ENCODE measurements at regions not wholly inside any gene's neighbourhood (a gene's known extent, or its start where the extent isn't known, plus 50 kb on each side); places are given as distances from the start of the nearest gene placed in this dataset.

DNA sequence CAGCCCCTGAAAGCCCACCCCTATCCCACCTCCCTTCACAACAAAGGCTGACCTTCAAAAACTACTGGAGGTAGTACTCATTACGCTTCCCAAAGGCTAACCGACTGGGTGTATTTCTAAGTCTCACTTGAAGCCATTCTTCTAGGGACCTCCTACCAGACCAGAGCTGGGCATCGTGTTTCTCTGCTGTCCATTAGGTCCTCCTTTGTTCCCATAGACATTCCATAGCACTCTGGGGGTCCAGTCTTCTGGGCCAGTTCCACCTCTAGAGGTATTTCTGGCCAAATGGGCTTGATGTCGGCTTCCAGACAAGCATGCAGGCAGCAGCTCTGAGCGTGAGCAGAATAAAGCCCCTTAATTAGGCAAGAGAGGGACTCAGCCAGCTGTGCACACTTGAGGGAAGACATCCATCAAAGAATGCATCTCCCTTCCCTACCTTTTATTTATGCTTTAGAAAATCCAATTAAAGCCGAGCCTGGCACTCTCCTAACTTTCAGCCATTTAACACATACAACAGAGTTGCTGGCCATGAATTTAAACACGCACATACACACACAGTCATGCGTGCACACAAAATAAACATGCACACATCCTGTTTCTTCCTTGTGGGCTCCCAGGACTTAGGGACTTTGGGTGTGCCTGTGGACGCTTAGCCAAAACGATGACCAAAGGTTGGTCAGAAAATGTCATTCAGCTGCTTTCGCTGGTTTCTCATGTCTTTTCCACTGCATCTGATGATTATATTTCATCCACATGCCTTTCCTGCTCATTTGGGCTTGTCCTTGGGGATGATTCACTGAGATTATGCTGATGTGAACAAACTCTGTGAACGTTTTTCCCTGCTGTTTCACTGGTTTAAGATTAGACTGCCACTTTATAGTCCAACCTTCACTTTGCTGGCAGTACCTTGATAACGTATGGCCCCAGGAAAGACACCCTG is 362.0 kb upstream of the NFE2L3 start:
- DNase-seq: no peak

DNA sequence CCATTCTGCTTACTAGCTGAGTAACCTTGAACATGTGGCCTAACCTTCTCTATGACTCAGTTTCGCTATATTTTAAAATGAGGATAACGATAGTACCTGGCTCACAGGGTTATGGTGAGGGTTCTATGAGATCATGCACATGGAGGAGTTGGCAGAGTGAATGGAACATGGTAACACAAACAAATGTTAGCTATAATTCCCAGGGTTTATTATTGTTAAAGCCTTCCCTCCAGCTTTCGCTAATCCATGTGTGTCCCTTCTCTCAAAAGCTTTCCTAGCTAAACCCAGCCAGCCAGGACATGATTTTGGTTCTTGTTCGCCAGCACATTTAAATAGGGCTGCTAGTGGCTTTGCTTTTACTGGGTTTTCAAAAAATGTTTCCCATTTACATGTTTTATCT is 361.0 kb upstream of the NFE2L3 start:
- no peak for DNase-seq

DNA sequence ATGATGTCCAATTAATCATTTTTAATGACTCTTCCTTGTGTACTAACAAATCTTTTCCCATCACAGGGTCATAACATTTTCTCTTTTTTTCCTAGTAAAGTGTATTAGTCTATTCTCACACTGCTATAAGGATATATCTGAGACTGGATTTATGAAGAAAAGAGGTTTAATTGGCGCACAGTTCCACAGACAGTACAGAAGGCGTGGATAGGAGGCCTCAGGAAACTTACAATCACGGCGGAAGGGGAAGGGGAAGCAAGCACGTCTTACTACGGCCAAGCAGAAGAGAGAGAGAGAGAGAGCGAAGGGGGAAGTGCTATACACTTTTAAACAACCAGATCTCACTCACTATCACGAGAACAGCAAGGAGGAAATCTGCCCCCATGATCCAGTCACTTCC is 359.4 kb upstream of the NFE2L3 start:
- no peak for DNase-seq

DNA sequence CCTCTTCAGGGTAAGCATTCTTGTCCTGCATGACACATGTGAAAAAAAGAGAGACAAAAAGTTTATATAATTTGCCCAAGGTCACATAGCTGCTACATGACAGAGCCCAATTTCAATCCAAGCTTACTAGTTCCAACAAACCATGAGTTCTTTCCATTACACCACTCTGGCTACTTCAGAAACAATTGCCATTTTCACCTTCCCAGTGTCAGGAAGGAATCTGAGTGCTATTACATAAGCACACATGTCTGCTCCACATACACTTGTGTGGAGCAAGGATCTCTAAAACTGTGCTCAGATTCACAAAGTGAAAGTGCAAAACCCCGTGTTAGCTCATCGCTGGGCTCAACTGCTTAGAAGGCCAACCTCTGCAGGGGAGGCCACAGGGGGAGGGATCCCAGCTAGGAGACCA is 356.2 kb upstream of the NFE2L3 start:
- DNase-seq: no peak

DNA sequence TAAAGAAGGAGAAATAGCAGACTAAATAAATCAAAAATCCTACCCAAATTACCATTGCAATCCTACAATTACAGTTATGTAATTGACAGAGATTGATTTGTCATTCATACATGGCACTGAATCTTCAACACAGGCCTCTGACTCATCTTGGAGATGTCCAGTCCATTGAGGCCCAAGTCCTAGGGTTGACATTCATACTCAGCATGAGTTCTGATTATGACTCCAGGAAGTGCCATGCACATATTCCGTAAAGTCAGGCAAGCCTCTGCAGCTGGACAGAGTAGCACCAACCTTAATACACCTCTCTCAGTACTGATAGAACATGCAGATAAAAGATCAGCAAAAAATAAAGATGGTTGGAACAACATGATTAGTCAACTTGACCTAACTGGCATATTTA is 353.7 kb upstream of the NFE2L3 start:
- DNase-seq: no peak

DNA sequence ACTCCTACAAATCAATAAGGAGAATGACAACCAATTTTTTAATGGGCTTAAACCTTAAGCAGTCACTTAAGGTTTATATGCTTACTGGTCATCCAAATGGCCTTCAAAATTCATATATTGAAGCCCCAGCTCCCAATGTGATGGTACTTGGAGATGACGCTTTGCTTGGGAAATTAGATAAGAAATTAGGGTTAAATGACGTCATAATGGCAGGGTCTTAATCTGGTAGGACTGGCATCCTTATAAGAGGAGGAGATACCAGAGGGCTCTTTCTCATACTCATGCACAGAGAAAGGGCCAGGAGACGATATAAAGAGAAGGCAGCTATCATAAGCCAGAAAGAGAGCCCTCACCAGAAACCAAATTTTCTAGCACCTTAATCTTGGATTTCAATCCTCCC is 350.8 kb upstream of the NFE2L3 start:
- no peak for DNase-seq

DNA sequence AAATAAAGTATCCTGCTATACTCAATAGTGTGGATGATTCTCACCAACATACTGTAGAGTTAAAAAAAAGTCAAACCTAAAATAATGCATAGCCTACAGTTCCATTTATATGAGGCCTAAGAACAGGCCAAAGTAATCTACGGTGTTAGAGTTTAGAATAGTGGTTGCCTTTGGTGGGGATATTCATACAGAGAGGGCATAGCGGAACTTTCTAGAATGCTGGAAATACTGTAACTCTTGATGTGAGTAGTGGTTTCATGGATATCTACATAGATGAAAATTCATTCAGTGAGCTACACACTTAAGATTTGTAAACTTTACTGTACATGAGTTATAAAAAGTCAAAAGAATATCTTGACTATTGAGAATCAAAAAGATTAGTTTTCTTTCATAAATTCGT is 349.9 kb upstream of the NFE2L3 start:
- DNase-seq: no peak

DNA sequence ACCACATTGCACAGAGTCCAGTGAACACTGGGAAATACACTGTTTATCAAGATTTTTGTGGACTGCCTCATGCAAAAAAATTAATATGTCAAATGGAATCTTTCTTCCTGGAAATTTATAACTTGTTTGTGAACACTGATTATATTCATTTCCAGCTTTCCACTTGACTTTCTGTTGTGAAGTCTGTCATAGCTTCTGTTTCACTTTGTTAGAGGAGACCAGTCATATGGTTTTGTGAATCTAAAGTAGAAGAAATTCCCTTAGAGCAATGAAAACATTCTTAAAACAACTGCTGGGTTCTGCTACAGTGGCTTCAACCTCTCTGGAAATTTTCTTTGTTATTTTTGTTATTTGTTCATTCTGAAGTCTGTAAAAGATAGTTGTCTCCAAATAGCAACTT is 349.5 kb upstream of the NFE2L3 start:
- DNase-seq: no peak

DNA sequence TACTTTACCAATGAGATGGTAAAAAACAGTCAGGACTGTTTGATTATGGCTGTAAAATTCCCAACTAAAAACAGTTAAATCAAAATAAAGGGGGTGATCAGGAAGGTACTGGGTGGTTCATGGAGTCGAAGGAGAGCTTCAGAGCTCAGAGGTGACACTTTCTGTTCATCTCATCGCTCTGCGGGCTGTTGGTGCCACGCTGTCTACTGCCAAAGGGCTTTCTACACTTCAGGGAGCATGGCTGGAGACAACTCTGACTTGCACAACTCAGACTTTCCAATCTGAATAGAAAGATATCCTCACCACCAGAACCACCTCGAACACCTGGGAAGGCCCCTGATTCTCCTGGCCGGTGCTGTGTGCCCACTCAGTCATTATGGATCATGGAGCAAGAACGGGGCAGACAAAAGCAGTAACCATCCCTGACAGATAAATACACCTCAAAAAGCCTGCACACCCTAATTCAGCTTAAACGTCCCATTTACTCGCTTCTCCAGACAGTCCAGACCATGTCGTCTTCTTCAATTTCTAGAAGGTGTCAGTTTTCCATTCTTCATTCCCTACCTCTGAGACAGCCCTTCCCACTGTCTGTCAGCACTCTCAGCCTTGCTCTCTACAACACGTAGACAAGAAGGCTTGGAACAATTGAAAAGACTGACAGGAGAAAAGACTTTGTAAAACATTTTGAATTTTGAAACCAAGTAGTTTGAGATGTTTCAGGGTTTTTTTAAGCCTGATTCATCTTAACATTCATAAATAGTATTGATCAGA is 348.7 kb upstream of the NFE2L3 start:
- DNase-seq: no peak

DNA sequence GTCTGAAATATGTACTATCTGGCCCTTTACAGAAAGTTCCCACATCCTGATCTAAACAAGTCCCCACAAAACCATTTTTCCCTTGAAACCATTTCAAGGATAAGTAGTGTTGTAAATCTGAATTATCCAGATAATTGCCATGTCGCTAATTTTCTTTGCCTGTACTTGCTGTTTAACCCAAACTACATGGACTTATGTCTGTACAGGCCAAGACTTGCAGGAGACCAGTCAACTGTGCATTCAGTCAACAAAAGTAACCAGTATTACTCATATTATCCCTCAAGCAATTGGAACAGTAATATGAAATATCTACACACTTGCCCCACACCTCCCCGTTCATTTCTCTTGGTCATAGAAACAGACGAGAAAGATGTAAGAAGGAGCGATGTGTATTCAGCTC is 347.8 kb upstream of the NFE2L3 start:
- DNase-seq: no peak

DNA sequence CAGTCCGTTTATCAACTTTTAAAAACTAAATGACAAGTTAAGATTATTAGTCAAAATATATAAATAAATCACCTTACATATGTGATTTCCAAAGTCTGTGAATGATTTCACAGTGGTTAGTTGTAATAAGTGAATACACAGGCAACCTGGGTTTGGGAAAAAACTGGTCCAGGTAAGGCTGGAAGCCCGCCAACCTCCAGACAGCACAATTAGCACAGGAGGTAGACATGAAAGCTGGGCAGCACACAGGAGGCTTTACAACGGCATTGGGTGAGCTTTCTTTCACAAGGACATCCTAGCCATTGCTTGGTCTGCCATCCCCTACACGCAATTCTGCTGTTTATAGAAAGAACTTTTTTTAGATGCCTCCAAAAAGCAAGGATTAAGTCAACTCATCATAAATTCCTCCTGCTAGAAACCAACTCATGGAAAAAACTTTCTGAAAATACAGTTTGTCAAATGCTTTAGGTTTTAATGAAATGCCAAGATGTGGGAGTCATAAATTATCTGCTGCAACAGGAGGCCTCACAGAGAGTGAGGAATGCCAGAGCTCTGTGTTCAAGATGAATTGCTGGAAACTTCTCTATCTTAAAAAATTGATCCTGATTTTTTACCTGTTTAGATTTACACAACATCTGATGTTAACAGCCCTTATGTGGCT is 346.8 kb upstream of the NFE2L3 start:
- no peak for DNase-seq

DNA sequence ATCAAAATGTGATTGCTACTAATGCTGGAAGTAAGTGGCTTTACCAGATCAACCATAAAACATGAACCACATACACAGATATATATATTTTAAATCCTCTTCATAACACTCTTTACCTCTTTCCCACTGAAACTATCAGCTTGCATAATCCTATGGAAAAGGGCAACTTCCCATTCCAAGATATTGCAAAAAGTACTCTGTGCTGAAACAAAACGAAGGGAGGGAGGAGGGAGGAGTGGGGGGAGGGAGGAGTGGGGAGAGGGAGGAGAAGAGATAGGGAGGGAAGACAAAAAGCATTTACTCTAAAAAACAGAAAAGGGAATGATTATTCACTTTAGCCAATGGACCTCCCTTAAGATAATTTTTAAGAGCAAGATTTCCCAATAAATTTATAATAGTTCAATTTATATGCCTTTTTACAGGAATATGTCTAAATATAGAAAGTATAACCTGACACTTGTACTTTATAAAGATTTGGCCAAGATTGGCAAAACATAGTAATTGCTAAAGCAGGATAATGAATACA is 344.8 kb upstream of the NFE2L3 start:
- no peak for DNase-seq

DNA sequence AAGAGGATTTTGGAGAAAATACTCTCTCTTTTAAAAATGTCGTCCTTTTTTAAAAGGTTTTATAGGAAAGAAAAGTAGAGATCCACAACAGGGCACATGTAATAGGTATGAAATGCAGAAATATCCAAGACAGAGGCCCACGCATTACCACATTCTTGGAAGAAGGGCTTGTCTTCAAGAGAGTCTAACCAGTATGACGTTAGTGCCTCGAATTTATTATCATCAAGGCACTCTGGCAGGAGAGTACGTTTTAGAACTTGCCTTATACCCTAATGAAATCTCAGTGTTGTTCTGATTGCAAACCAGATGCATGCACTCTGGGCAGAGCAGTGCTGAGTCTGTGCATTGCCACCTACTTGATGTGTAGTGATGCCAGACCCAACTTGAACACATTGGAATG is 342.6 kb upstream of the NFE2L3 start:
- no peak for DNase-seq

DNA sequence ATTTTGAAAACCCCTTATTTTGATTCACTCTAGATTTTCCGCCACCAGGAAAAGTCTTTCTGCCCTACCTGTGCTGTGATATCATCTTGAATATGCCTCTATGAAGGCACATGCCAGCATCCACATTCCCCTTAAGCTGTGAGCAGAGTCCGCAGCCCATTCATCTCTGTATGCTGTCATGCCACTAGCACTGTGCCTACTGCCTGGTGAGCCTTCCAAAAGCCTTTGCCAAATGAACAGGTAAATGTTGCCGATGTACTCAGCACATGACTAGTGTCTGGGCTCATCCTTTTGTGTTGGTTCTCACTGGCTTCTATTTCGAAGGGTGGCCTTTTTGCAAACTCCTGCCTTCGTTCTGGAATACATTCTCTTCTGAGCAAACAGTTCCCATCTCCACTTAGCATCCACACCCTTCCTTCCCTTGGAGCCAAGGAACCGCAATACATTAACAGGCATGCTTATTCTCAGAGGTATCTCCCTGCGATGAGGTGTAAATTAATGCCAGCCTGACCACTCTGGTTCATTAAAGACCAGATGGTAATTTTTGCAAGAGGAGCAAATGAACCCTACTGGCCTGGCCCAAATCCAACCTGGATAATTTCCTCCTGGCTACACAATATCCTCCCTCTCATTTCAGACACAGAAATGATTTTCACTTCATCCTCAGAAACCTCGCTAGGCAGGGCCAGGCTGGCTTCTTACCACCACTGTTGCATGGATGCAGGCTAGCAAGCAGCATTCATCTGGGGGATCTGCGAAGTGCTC is 339.7 kb upstream of the NFE2L3 start:
- DNase-seq: no peak

DNA sequence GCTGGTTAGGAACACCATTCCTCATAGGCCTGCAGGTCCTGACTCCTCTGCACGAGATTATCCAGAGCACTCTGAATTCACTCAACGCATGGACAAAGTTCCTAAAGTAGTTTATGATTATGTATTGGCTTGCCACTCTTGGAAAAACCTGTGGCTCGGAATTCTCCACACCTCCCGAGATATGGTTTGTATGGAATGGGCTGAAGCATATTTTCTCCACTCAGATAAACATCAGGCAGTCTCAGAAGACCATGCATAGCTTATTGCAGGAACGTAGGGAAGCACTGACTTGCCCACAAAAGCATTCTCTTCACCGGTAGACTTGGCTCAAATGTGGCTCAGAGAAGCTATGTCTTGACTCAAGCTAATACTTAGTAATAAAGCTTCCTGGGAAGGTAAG is 338.6 kb upstream of the NFE2L3 start:
- DNase-seq: no peak

DNA sequence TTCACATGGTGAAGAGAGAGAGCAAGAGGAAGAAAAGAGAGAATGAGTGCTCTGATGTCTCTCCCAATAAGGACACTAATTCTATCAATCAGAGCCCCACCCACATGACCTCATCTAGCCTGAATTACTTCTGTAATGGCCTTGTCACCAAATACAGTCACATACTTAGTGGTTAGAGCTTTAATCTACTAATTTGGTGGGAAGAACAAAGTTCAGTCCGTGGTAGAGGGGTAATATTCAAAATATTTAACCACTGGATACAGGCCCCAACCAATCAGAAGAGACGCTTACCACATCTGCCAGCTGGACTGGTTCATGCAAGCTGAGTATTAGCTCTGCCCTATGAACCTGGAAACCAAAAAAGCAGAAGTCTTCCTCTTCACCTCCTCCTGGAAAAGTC is 336.3 kb upstream of the NFE2L3 start:
- no peak for DNase-seq

DNA sequence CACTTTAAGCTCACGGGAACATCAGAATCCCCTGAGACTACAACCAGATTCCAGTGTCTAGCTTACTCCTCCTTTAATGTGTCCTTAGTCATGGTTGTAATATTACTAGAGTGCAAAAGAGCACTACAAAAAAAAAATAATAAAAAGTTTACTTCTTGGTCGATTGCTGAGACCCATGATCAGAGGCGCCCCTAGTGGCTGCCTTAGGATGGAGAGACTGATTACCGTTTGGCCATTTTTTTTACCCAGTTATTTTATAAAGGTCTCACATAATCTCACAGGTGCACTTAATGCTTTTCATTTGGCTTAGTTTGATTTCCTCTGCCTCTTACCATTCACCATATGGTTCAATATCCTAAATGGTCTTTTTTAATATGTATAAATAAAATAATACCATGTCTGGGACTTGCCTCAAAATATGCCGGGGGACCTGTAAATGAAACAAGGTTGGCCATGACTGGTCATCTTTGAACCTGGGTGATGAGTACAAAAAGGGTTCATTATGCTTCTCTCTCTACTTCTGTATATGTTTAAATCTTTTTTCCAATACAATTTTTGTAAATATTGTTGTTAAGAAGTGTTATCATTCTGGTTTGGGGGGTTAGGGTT is 331.5 kb upstream of the NFE2L3 start:
- no peak for DNase-seq

DNA sequence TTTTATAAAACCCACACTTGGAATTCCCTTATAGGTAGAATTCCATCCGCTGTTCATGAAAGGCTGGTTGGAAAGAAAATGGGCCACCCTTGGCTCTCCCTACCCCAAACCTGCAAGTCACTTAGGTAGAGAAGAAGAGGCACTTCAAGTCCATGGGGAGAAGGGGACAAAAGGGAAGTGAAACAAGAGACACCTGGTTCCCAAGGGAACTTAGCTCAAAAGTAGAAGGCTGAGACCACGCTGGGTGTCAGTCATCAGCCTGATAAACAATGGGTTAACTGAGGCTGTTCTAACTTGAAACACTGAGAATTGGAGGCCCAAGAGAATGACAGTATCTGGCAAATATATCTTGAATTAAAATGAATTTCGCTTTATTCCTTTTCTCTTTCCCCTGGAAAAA is 330.8 kb upstream of the NFE2L3 start:
- DNase-seq: no peak

DNA sequence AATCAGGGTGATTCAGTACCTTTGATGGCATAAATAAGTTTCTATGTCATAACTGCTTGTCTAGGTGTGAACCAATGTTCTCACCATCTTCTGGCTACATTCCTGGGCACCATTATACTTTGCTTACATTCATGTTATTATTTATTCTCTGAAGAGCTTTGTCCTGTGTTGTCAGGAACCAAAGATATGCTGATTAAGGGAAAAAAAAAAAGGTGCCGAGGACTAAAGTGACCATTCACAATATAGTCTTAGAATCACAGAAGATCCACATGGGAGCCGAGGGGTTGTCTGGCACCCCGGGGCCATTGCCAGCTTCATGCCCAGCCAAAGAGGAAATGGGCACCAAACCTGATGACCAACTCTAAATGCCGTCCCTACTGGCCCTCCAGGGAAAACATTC is 329.2 kb upstream of the NFE2L3 start:
- no peak for DNase-seq

DNA sequence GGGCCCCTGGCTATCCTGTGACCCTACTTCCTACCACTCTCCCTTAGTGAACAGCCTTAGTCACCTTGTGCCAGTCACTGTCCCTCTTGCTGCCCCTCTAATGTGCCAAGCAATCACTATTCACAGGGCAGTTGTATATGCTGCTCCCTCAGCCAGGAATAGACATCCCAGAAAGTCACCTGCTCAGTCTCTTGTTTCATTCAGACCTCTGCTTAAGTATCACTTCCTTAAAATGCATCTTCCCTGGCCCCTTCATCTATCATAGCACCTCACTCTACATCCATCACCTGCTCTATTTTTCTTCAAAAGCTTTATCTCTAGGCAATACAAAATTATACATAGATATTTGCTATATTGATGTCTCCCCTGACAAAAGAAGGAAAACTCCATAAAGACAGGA is 328.4 kb upstream of the NFE2L3 start:
- no peak for DNase-seq

DNA sequence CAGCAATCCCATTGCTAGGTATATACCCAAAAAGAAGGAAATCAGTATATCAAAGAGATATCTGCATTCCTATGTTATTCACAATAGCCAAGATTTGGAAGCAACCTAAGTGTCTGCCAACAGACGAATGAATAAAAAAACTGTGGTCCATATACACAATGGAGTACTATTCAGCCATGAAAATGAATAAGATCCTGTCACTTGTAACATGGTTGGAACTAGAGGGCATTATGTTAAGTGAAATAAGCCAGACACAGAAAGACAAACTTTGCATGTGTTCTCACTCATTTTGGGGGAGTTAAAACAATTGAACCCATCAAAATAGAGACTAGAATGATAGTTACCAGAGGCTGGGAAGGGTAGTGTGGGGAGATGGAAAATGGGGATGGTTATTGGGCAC is 323.5 kb upstream of the NFE2L3 start:
- no peak for DNase-seq

DNA sequence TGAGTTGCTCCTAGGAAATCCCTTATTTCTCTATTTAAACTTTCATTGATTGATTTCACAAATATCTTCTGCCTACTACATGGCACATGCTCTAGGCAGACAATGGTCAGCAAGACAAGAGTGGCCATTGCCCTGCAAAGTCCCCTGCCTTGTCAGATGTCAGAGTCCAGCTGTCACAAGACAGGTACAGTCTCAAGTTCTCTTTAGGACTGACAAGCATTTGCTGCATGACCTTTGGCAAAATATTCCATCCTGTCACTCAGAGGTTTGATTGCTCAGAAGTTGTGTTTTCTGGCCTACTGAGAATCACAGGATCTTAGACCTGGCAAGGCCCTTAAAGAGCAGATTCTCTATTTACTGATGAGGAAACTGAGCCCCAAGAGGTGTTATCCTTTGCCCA is 322.3 kb upstream of the NFE2L3 start:
- no peak for DNase-seq
